B cell (primary cell): ENCODE measurements at regions not wholly inside any gene's neighbourhood (a gene's known extent, or its start where the extent isn't known, plus 50 kb on each side); places are given as distances from the start of the nearest gene placed in this dataset.

ENCODE experiments used
- ATAC-seq: fragments of 200-7000 bp; cut with Tn5 transposase; one replicate; pipeline ENCODE4 v1.10.0; 2021; ENCODE audit warnings: low read depth, mild to moderate bottlenecking, moderate number of reproducible peaks, moderate library complexity
- CTCF ChIA-PET: fragments of 350-600 bp; sonication (Branson Sonifier 250); formaldehyde crosslinking; loops from one replicate; lab custom pipeline; 2021; ENCODE audit warnings: antibody characterized with exemption, inconsistent platforms; lab: Charles Lee
- POLR2A ChIA-PET: fragments of 350-600 bp; sonication (Branson Sonifier 250); formaldehyde crosslinking; loops from one replicate; lab custom pipeline; 2021; ENCODE audit warnings: antibody characterized with exemption; lab: Charles Lee
- DNase-seq: peaks from one replicate; pipeline ENCODE4 v3.0.0; 2013
- H2AFZ ChIP-seq: 2 replicates; pipeline ENCODE4 v1.6.1; 2012; ENCODE audit warnings: mild to moderate bottlenecking, low read depth, low read length; ENCODE audit not compliant: insufficient read depth, poor library complexity, severe bottlenecking
- H3K27ac ChIP-seq, 2 donors: 1 replicate in 1 of 2; 2 replicates in 1 of 2; pipeline ENCODE4 v1.5.1; 2012 to 2013; ENCODE audit warnings: low read length in 2 of 2, mild to moderate bottlenecking in 2 of 2, moderate library complexity in 1 of 2
- H3K27me3 ChIP-seq, 4 experiments: fragments of 200-600 bp in 1 of 4; sonication (generic) in 1 of 4; replicated peaks in 1 of 4; 1 replicate in 2 of 4; 2 replicates in 2 of 4; pipeline versions ENCODE4 v1.6.1 to v1.7.0; 2013 to 2016; ENCODE audit warnings: low read length in 3 of 4, mild to moderate bottlenecking in 2 of 4, mixed read lengths in 1 of 4, moderate library complexity in 1 of 4; ENCODE audit not compliant: insufficient read depth in 4 of 4, control insufficient read depth in 3 of 4; ENCODE audit errors: control extremely low read depth in 1 of 4
- H3K36me3 ChIP-seq, 2 experiments: replicated peaks in 1 of 2; 1 replicate in 1 of 2; 2 replicates in 1 of 2; pipeline versions ENCODE4 v1.6.1 to v1.7.1; 2013; ENCODE audit warnings: low read length in 1 of 2; ENCODE audit not compliant: insufficient read depth in 2 of 2, control insufficient read depth in 1 of 2; ENCODE audit errors: control extremely low read depth in 1 of 2, extremely low read depth in 1 of 2
- H3K4me1 ChIP-seq, 2 donors: fragments of 200-600 bp in 1 of 2; sonication (generic) in 1 of 2; 1 replicate in 1 of 2; 2 replicates in 1 of 2; pipeline versions ENCODE4 v1.5.1 to v1.6.1; 2013 to 2017; ENCODE audit warnings: low read length in 2 of 2; ENCODE audit not compliant: control insufficient read depth in 2 of 2, insufficient read depth in 2 of 2
- H3K4me2 ChIP-seq: replicated peaks from 2 replicates; pipeline ENCODE3; 2012; ENCODE audit warnings: mild to moderate bottlenecking, low read depth, low read length; ENCODE audit not compliant: poor library complexity, severe bottlenecking
- H3K4me3 ChIP-seq, 5 experiments: fragments of 200-600 bp in 1 of 5; sonication (generic) in 1 of 5; 1 replicate in 3 of 5; 2 replicates in 2 of 5; pipeline versions ENCODE4 v1.5.1 to v1.7.0; 2011 to 2016; ENCODE audit warnings: low read length in 4 of 5, mild to moderate bottlenecking in 4 of 5, low read depth in 2 of 5, control low read depth in 1 of 5, moderate library complexity in 1 of 5; ENCODE audit not compliant: insufficient read depth in 1 of 5; ENCODE audit errors: control extremely low read depth in 1 of 5, extremely low read depth in 1 of 5
- H3K79me2 ChIP-seq: fragments of 200-600 bp; sonication (generic); one replicate; pipeline ENCODE4 v1.6.0; 2016; ENCODE audit warnings: low read length; ENCODE audit not compliant: control insufficient read depth, insufficient read depth
- H3K9ac ChIP-seq: fragments of 200-600 bp; sonication (generic); 2 replicates; pipeline ENCODE4 v1.6.1; 2017; ENCODE audit warnings: mild to moderate bottlenecking, low read length, moderate library complexity
- H3K9me3 ChIP-seq, 3 donors: one replicate each; pipeline versions ENCODE4 v1.6.1 to v1.7.1; 2013; ENCODE audit warnings: low read length in 2 of 3; ENCODE audit not compliant: control insufficient read depth in 2 of 3, insufficient read depth in 1 of 3; ENCODE audit errors: control extremely low read depth in 1 of 3
- H4K20me1 ChIP-seq: 2 replicates; pipeline ENCODE4 v1.6.0; 2012; ENCODE audit warnings: mild to moderate bottlenecking, low read length; ENCODE audit not compliant: insufficient read depth, control insufficient read depth, poor library complexity, severe bottlenecking
- H3K27ac Mint-ChIP-seq: one replicate; pipeline ENCODE4 v1.8.0; 2021; ENCODE audit warnings: mixed read lengths
- H3K27me3 Mint-ChIP-seq: one replicate; pipeline ENCODE4 v1.8.0; 2021; ENCODE audit warnings: mixed read lengths
- H3K4me1 Mint-ChIP-seq: one replicate; pipeline ENCODE4 v1.8.0; 2021; ENCODE audit warnings: mixed read lengths
- H3K4me3 Mint-ChIP-seq: one replicate; pipeline ENCODE4 v1.8.0; 2021; ENCODE audit warnings: mixed read lengths
- H3K9me3 Mint-ChIP-seq: one replicate; pipeline ENCODE4 v1.8.0; 2022; ENCODE audit warnings: mixed read lengths; ENCODE audit not compliant: insufficient read depth
- EZH2 ChIP-seq: IDR thresholded peaks from 2 replicates; pipeline ENCODE4 v1.6.1; 2012; ENCODE audit warnings: borderline replicate concordance, low read depth, mild to moderate bottlenecking, moderate library complexity, low read length; ENCODE audit not compliant: insufficient read depth, poor library complexity, severe bottlenecking
- WGBS: methylation state at CpG from one replicate; pipeline ENCODE4 v1.1.5; 2013; ENCODE audit warnings: missing lambda C conversion rate; ENCODE audit not compliant: insufficient coverage; 5-methylcytosine and 5-hydroxymethylcytosine counted together
- intact Hi-C: fragments of 100-400 bp; cut with micrococcal nuclease; formaldehyde crosslinking; loops from one replicate; pipeline ENCODE4 v1.10.0; 2022
- TF ChIP-seq, protein P1 (sequence below): fragments of 200-600 bp; IDR thresholded peaks from one replicate; pipeline ENCODE4 v1.8.0; 2022; ENCODE audit warnings: antibody characterized with exemption, mild to moderate bottlenecking

DNA sequence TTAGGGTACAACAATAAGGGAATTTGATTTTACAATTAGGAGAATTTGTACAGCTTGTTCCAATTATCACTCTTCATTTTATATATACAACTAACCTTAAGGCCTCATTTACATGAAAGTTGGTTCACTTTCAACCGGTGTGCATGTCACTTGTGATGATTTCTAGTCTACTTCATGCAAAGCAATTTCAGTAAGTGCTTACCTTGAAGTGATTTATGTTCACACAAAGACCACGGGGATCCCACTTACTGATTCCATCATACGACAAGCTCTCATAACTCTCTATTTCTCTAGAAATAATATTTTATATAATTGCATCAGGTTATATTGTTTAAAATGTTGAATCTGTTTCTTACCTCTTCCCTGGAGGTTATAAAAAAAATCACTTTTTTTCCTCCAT lies 100.3 kb upstream of the CHODL start:
- Histone ChIP-seq H3K4me1 (no peaks in the 10 kb centered on the region), H2AFZ (no peak overlapping the region), H4K20me1 (no peaks in the 10 kb centered on the region), H3K9me3 (peaks cover 0 to 2% (median 0%) of the 10 kb centered on the region in 3 donors), H3K9ac (no peak overlapping the region), H3K27me3 (no peaks in the 10 kb centered on the region), H3K36me3 (no peaks in the 10 kb centered on the region), H3K79me2 (no peaks in the 10 kb centered on the region), H3K4me2 (no peak overlapping the region), H3K4me3 (no peak overlapping the region), H3K27ac (no peak overlapping the region)
- ChIA-PET CTCF (no interaction called here), POLR2A (no interaction called here)
- Mint-ChIP-seq H3K9me3 (peaks cover 2% of the 10 kb centered on the region), H3K27me3 (no peaks in the 10 kb centered on the region), H3K4me1 (no peaks in the 10 kb centered on the region), H3K4me3 (no peak overlapping the region), H3K27ac (no peak overlapping the region)
- intact Hi-C loops: no loop called here
- TF ChIP-seq EZH2: no peak
- TF ChIP-seq, protein P1, sequence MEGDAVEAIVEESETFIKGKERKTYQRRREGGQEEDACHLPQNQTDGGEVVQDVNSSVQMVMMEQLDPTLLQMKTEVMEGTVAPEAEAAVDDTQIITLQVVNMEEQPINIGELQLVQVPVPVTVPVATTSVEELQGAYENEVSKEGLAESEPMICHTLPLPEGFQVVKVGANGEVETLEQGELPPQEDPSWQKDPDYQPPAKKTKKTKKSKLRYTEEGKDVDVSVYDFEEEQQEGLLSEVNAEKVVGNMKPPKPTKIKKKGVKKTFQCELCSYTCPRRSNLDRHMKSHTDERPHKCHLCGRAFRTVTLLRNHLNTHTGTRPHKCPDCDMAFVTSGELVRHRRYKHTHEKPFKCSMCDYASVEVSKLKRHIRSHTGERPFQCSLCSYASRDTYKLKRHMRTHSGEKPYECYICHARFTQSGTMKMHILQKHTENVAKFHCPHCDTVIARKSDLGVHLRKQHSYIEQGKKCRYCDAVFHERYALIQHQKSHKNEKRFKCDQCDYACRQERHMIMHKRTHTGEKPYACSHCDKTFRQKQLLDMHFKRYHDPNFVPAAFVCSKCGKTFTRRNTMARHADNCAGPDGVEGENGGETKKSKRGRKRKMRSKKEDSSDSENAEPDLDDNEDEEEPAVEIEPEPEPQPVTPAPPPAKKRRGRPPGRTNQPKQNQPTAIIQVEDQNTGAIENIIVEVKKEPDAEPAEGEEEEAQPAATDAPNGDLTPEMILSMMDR: no peak
- no peak for DNase-seq
- ATAC-seq: no peak
- no CpG with 5 or more reads among the region's 3 CpGs for WGBS

DNA sequence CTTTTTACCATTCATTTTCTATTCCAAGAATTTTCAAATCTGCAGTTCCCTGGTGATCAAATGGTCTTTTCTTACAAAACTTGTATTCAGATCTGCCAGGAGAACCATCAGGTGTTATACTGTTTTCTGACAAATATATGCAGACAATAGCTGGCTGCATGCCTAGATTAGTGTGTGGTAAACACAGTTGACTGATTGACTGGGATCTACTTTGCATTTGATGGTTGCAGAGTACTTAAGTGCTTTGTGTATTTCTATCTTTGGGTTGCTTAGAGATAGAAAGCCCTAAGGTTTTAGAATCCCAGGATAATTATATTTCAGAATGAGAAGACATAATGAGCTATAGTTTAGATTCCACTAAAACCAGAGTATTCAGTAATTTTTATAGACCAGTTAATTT lies 102.0 kb upstream of the CHODL start:
- ChIA-PET CTCF (no interaction called here), POLR2A (no interaction called here)
- no peak for DNase-seq
- Histone ChIP-seq H3K9ac (no peak overlapping the region), H3K79me2 (no peaks in the 10 kb centered on the region), H3K9me3 (peaks cover 0 to 2% (median 0%) of the 10 kb centered on the region in 3 donors), H3K4me2 (no peak overlapping the region), H2AFZ (no peak overlapping the region), H4K20me1 (no peaks in the 10 kb centered on the region), H3K4me3 (no peak overlapping the region), H3K4me1 (no peaks in the 10 kb centered on the region), H3K27ac (no peak overlapping the region), H3K36me3 (no peaks in the 10 kb centered on the region), H3K27me3 (no peaks in the 10 kb centered on the region)
- no peaks in the 10 kb centered on the region for H3K27me3 Mint-ChIP-seq
- TF ChIP-seq, protein P1: no peak
- TF ChIP-seq EZH2: no peak
- no peak overlapping the region for H3K27ac Mint-ChIP-seq
- peaks cover 4% of the 10 kb centered on the region for H3K9me3 Mint-ChIP-seq
- intact Hi-C loops: no loop called here
- H3K4me3 Mint-ChIP-seq: no peak overlapping the region
- H3K4me1 Mint-ChIP-seq: no peaks in the 10 kb centered on the region
- ATAC-seq: no peak
